GM19372 (cell line): ENCODE measurements at regions not wholly inside any gene's neighbourhood (a gene's known extent, or its start where the extent isn't known, plus 50 kb on each side); places are given as distances from the start of the nearest gene placed in this dataset.
A peak's percentile ranks its signal among the peaks of the same experiment; 100 is the strongest.
"Not testable (repeated sequence)": the region's sequence is repeated elsewhere in the genome, so short reads cannot be mapped to it uniquely, and the experiment has no call there.

ENCODE experiments used
- ATAC-seq: cut with Tn5 transposase; IDR thresholded peaks from one replicate; pipeline ENCODE4 v1.9.1; 2021; ENCODE audit warnings: mild to moderate bottlenecking, low read depth, moderate library complexity; ENCODE audit not compliant: unreplicated experiment

- ATAC-seq: no peak
Measured at GRCh38 chr21:22136740-22137139, 1138.5 kb downstream of the NCAM2 start.

GRCh38 chr21:22138297-22139016, 1140.2 kb downstream of the NCAM2 start:
- ATAC-seq: no peak

GRCh38 chr21:22145545-22145944, 1147.3 kb downstream of the NCAM2 start:
- ATAC-seq: no peak

- no peak for ATAC-seq
Measured at GRCh38 chr21:22154579-22155274, 1156.5 kb downstream of the NCAM2 start.

- no peak for ATAC-seq
Measured at GRCh38 chr21:22164912-22165311, 1166.7 kb downstream of the NCAM2 start.

GRCh38 chr21:22174746-22175145, 1176.5 kb downstream of the NCAM2 start:
- no peak for ATAC-seq

GRCh38 chr21:22189278-22189677, 1191.1 kb downstream of the NCAM2 start:
- no peak for ATAC-seq

GRCh38 chr21:22191581-22191980, 1193.4 kb downstream of the NCAM2 start:
- no peak for ATAC-seq

GRCh38 chr21:22192766-22193165, 1194.6 kb downstream of the NCAM2 start:
- ATAC-seq: no peak

GRCh38 chr21:22194986-22195385, 1196.8 kb downstream of the NCAM2 start:
- ATAC-seq: not testable (repeated sequence)

- no peak for ATAC-seq
Measured at GRCh38 chr21:22200378-22201092, 1202.3 kb downstream of the NCAM2 start.

GRCh38 chr21:22201126-22201525, 1202.9 kb downstream of the NCAM2 start:
- ATAC-seq: no peak

GRCh38 chr21:22201669-22202068, 1203.5 kb downstream of the NCAM2 start:
- ATAC-seq: no peak

- ATAC-seq: no peak
Measured at GRCh38 chr21:22209304-22209700, 1211.1 kb downstream of the NCAM2 start.

- ATAC-seq: no peak
Measured at GRCh38 chr21:22211943-22212342, 1213.7 kb downstream of the NCAM2 start.

GRCh38 chr21:22223385-22223784, 1225.2 kb downstream of the NCAM2 start:
- ATAC-seq: peak; percentile 70

GRCh38 chr21:22224261-22224660, 1226.1 kb downstream of the NCAM2 start:
- no peak for ATAC-seq

GRCh38 chr21:22225299-22225698, 1227.1 kb downstream of the NCAM2 start:
- no peak for ATAC-seq

- ATAC-seq: no peak
Measured at GRCh38 chr21:22231013-22231412, 1232.8 kb downstream of the NCAM2 start.

GRCh38 chr21:22235866-22236590, 1237.8 kb downstream of the NCAM2 start:
- no peak for ATAC-seq

- ATAC-seq: no peak
Measured at GRCh38 chr21:22244516-22244915, 1246.3 kb downstream of the NCAM2 start.
